OCI-M1 (cell line): ENCODE measurements at regions not wholly inside any gene's neighbourhood (a gene's known extent, or its start where the extent isn't known, plus 50 kb on each side); places are given as distances from the start of the nearest gene placed in this dataset.
A peak's percentile ranks its signal among the peaks of the same experiment; 100 is the strongest.

Source experiments
- DNase-seq: peaks from one replicate; lab custom pipeline; 2025; lab: John Stamatoyannopoulos, UW

- no peak for DNase-seq
These were observed 51.0 kb upstream of the IRX5 start for GRCh38 chr16:54879681-54880080.

GRCh38 chr16:54878301-54878700, 52.4 kb upstream of the IRX5 start:
- no peak for DNase-seq

- no peak for DNase-seq
These were observed 55.2 kb upstream of the IRX5 start for GRCh38 chr16:54875443-54875842.

- peak; percentile 84 for DNase-seq
These were observed 56.8 kb upstream of the IRX5 start for GRCh38 chr16:54873716-54874373.

GRCh38 chr16:54873071-54873470, 57.6 kb upstream of the IRX5 start:
- no peak for DNase-seq

GRCh38 chr16:54870151-54870550, 60.5 kb upstream of the IRX5 start:
- DNase-seq = no peak

GRCh38 chr16:54867302-54867832, 63.3 kb upstream of the IRX5 start:
- DNase-seq = no peak

- DNase-seq = no peak
These were observed 68.1 kb upstream of the IRX5 start for GRCh38 chr16:54862529-54862928.

GRCh38 chr16:54856871-54857270, 73.8 kb upstream of the IRX5 start:
- peak; percentile 3 for DNase-seq

- DNase-seq = no peak
These were observed 83.1 kb upstream of the IRX5 start for GRCh38 chr16:54847609-54848008.

GRCh38 chr16:54847207-54847606, 83.5 kb upstream of the IRX5 start:
- DNase-seq = no peak

GRCh38 chr16:54846766-54847165, 83.9 kb upstream of the IRX5 start:
- no peak for DNase-seq

GRCh38 chr16:54843424-54843750, 87.3 kb upstream of the IRX5 start:
- DNase-seq = no peak

- no peak for DNase-seq
These were observed 87.8 kb upstream of the IRX5 start for GRCh38 chr16:54842743-54843423.

GRCh38 chr16:54829691-54830090, 101.0 kb upstream of the IRX5 start:
- DNase-seq = no peak

GRCh38 chr16:54822892-54823291, 107.8 kb upstream of the IRX5 start:
- no peak for DNase-seq

GRCh38 chr16:54822492-54822891, 108.2 kb upstream of the IRX5 start:
- no peak for DNase-seq

- no peak for DNase-seq
These were observed 108.9 kb upstream of the IRX5 start for GRCh38 chr16:54821731-54822130.

GRCh38 chr16:54817940-54818574, 112.6 kb upstream of the IRX5 start:
- DNase-seq = no peak

GRCh38 chr16:54817432-54817831, 113.2 kb upstream of the IRX5 start:
- peak; percentile 8 for DNase-seq

- DNase-seq = peak; percentile 7
These were observed 114.2 kb upstream of the IRX5 start for GRCh38 chr16:54816471-54816870.

- DNase-seq = no peak
These were observed 115.5 kb upstream of the IRX5 start for GRCh38 chr16:54815177-54815576.

GRCh38 chr16:54813778-54814177, 116.9 kb upstream of the IRX5 start:
- DNase-seq = no peak
